Caco-2 (cell line): ENCODE measurements at regions not wholly inside any gene's neighbourhood (a gene's known extent, or its start where the extent isn't known, plus 50 kb on each side); places are given as distances from the start of the nearest gene placed in this dataset.

ENCODE experiments used
- BruUV-seq: library from RNA; stranded (reverse); fragments of 400-500 nt; replicated peaks from 2 replicates; lab custom pipeline; 2021; lab: Mats Ljungman, UMichigan
- CTCF ChIA-PET: fragments of 300-600 bp; sonication (Branson Sonifier 250); formaldehyde crosslinking; loops from one replicate; lab custom pipeline; 2022; ENCODE audit warnings: antibody characterized with exemption; lab: Charles Lee
- POLR2A ChIA-PET: fragments of 300-600 bp; sonication (Branson Sonifier 250); formaldehyde crosslinking; loops from one replicate; lab custom pipeline; 2022; ENCODE audit warnings: antibody characterized with exemption; lab: Charles Lee
- DNase-seq, 2 experiments: peaks; one replicate each; pipeline versions ENCODE4 v3.0.0 to v3.0.0-alpha.2; 2020 to 2022
- H3K27me3 ChIP-seq: replicated peaks from 2 replicates; pipeline ENCODE4 v1.6.0; 2011; ENCODE audit warnings: low read length; ENCODE audit not compliant: control insufficient read depth, insufficient read depth
- H3K36me3 ChIP-seq: 2 replicates; pipeline ENCODE4 v1.5.1; 2011; ENCODE audit warnings: low read length; ENCODE audit not compliant: control insufficient read depth, insufficient read depth
- H3K4me1 ChIP-seq: fragments of 250-450 bp; sonication (Bioruptor Pico); 2 replicates; pipeline ENCODE4 v1.5.1; 2020; ENCODE audit warnings: mild to moderate bottlenecking
- H3K4me3 ChIP-seq: 2 replicates; pipeline ENCODE4 v1.5.1; 2011; ENCODE audit warnings: low read depth, mild to moderate bottlenecking, control low read depth, low read length
- H3K9me3 ChIP-seq: fragments of 250-450 bp; sonication (Bioruptor Pico); 2 replicates; pipeline ENCODE4 v1.5.1; 2020; ENCODE audit warnings: mild to moderate bottlenecking, moderate library complexity
- H3K27ac Mint-ChIP-seq: one replicate; pipeline ENCODE4 v1.8.0; 2022; ENCODE audit warnings: mixed read lengths; ENCODE audit not compliant: unreplicated experiment
- H3K27me3 Mint-ChIP-seq: one replicate; pipeline ENCODE4 v1.8.0; 2022; ENCODE audit warnings: mixed read lengths; ENCODE audit not compliant: insufficient read depth, unreplicated experiment
- H3K36me3 Mint-ChIP-seq: one replicate; pipeline ENCODE4 v1.8.0; 2022; ENCODE audit warnings: mild to moderate bottlenecking, mixed read lengths; ENCODE audit not compliant: insufficient read depth, unreplicated experiment
- H3K4me1 Mint-ChIP-seq: one replicate; pipeline ENCODE4 v1.8.0; 2022; ENCODE audit warnings: low read depth, mixed read lengths; ENCODE audit not compliant: unreplicated experiment
- H3K4me3 Mint-ChIP-seq: one replicate; pipeline ENCODE4 v1.8.0; 2022; ENCODE audit warnings: mild to moderate bottlenecking, moderate library complexity, mixed read lengths; ENCODE audit not compliant: unreplicated experiment
- H3K9me3 Mint-ChIP-seq: one replicate; pipeline ENCODE4 v1.8.0; 2022; ENCODE audit warnings: mixed read lengths; ENCODE audit not compliant: unreplicated experiment
- CTCF ChIP-seq, 2 experiments: fragments of 200-600 bp in 1 of 2; IDR thresholded peaks; 1 replicate in 1 of 2; 2 replicates in 1 of 2; pipeline versions ENCODE4 v1.5.1 to v1.8.0; 2011 to 2022; ENCODE audit warnings: antibody characterized with exemption in 1 of 2, control low read depth in 1 of 2, inconsistent platforms in 1 of 2, low read depth in 1 of 2, low read length in 1 of 2, mild to moderate bottlenecking in 1 of 2, moderate library complexity in 1 of 2; ENCODE audit not compliant: insufficient read depth in 1 of 2, severe bottlenecking in 1 of 2, unreplicated experiment in 1 of 2
- intact Hi-C: fragments of 100-400 bp; cut with micrococcal nuclease; formaldehyde crosslinking; loops from one replicate; pipeline ENCODE4 v1.10.0; 2022; ENCODE audit not compliant: unreplicated experiment

GRCh38 chr22:34781681-34782080, 284.3 kb upstream of the ISX start:
- Mint-ChIP-seq H3K36me3 (no peaks in the 10 kb centered on the region), H3K4me1 (no peaks in the 10 kb centered on the region), H3K4me3 (no peak overlapping the region), H3K27ac (no peak overlapping the region), H3K27me3 (peaks cover 6% of the 10 kb centered on the region), H3K9me3 (peaks cover 27% of the 10 kb centered on the region)
- intact Hi-C loops: no loop called here
- Histone ChIP-seq H3K27me3 (no peaks in the 10 kb centered on the region), H3K4me1 (no peaks in the 10 kb centered on the region), H3K4me3 (no peak overlapping the region), H3K9me3 (no peaks in the 10 kb centered on the region), H3K36me3 (no peaks in the 10 kb centered on the region)
- TF ChIP-seq CTCF (IDR thresholded peaks at IDR 0.05; ENCODE audit: insufficient read depth in 1 of 2, low read depth in 1 of 2, low read length in 1 of 2, severe bottlenecking in 1 of 2, unreplicated experiment in 1 of 2): no peak
- POLR2A ChIA-PET: no interaction called here
- CTCF ChIA-PET: no interaction called here
- no TSS peak for BruUV-seq
- no peak for DNase-seq

- no peak overlapping the region for H3K4me3 Mint-ChIP-seq
- no peak for DNase-seq
- ChIA-PET POLR2A (no interaction called here), CTCF (no interaction called here)
- Histone ChIP-seq H3K4me3 (no peak overlapping the region), H3K27me3 (no peaks in the 10 kb centered on the region), H3K9me3 (no peaks in the 10 kb centered on the region), H3K4me1 (no peaks in the 10 kb centered on the region), H3K36me3 (no peaks in the 10 kb centered on the region)
- H3K27me3 Mint-ChIP-seq: peaks cover 7% of the 10 kb centered on the region
- peaks cover 17% of the 10 kb centered on the region for H3K9me3 Mint-ChIP-seq
- TF ChIP-seq CTCF (IDR thresholded peaks at IDR 0.05; ENCODE audit: insufficient read depth in 1 of 2, low read depth in 1 of 2, low read length in 1 of 2, severe bottlenecking in 1 of 2, unreplicated experiment in 1 of 2): no peak
- H3K27ac Mint-ChIP-seq: no peak overlapping the region
- no TSS peak for BruUV-seq
- intact Hi-C loops: no loop called here
- H3K36me3 Mint-ChIP-seq: no peaks in the 10 kb centered on the region
- H3K4me1 Mint-ChIP-seq: no peaks in the 10 kb centered on the region
Measured at GRCh38 chr22:34783436-34783835, 282.5 kb upstream of the ISX start.

GRCh38 chr22:34784056-34784455, 281.9 kb upstream of the ISX start:
- Mint-ChIP-seq H3K4me1 (no peaks in the 10 kb centered on the region), H3K36me3 (no peaks in the 10 kb centered on the region), H3K9me3 (peaks cover 11% of the 10 kb centered on the region), H3K27ac (no peak overlapping the region), H3K27me3 (peaks cover 7% of the 10 kb centered on the region), H3K4me3 (no peak overlapping the region)
- no peak for DNase-seq
- POLR2A ChIA-PET: no interaction called here
- Histone ChIP-seq H3K4me3 (no peak overlapping the region), H3K9me3 (no peaks in the 10 kb centered on the region), H3K4me1 (no peaks in the 10 kb centered on the region), H3K27me3 (no peaks in the 10 kb centered on the region), H3K36me3 (no peaks in the 10 kb centered on the region)
- no peak for TF ChIP-seq CTCF (IDR thresholded peaks at IDR 0.05; ENCODE audit: insufficient read depth in 1 of 2, low read depth in 1 of 2, low read length in 1 of 2, severe bottlenecking in 1 of 2, unreplicated experiment in 1 of 2)
- CTCF ChIA-PET: no interaction called here
- BruUV-seq: no TSS peak
- intact Hi-C loops: no loop called here
